HG03342 (cell line): ENCODE measurements at regions not wholly inside any gene's neighbourhood (a gene's known extent, or its start where the extent isn't known, plus 50 kb on each side); places are given as distances from the start of the nearest gene placed in this dataset.
"Not testable (repeated sequence)": the region's sequence is repeated elsewhere in the genome, so short reads cannot be mapped to it uniquely, and the experiment has no call there.

Experiments
- ATAC-seq: cut with Tn5 transposase; IDR thresholded peaks from one replicate; pipeline ENCODE4 v1.9.1; 2021; ENCODE audit warnings: mild to moderate bottlenecking, moderate library complexity; ENCODE audit not compliant: unreplicated experiment

- ATAC-seq = peak; percentile 83
Measured at GRCh38 chrX:65451663-65452062, 82.9 kb downstream of the LAS1L start.

GRCh38 chrX:65420154-65420553 lies 114.4 kb downstream of the LAS1L start:
- no peak for ATAC-seq

DNA sequence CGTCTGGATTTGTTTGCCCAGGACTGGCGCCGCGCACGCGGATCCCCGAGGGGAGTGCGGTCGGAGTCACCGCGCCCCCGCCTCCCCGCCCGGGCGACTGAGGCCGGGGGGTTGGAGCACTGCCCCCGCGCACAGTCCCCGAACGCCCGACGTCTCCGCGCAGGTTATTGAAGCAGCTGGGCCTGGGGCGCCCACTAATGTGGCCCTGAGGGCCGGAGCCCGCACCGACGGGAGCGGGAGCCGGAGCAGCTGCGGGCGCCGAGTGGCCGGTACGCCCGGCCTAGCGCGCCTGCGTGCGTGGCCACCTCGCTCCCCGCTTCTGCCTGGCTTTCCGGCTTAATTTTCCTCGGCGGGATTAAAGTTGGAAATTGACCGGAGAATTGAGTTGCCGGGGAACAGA lies 126.9 kb downstream of the LAS1L start:
- ATAC-seq = not testable (repeated sequence)

GRCh38 chrX:65407157-65407626 lies 127.4 kb downstream of the LAS1L start:
- ATAC-seq = no peak

DNA sequence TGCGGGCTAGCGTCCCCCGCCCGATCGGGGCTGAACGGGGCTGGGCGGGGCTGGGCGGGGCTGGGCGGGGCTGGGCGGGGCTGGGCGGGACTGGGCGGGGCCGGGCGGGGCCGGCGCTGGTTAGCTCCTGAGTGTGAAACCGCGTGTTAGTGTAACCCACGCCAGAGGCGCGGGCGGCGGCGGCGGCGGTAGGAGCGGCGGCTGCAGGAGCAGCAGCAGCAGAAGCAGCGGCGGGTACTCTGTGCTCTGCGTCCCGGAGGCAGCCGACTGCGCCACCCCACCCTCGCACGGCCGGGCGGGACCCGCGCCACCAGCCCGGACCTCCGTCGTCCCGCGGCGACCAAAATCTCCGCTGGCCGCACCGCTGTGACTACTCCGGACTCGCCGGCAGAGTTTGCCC lies 128.1 kb downstream of the LAS1L start:
- ATAC-seq = no peak

- no peak for ATAC-seq
Measured at GRCh38 chrX:65392284-65392683, 142.3 kb downstream of the LAS1L start.

DNA sequence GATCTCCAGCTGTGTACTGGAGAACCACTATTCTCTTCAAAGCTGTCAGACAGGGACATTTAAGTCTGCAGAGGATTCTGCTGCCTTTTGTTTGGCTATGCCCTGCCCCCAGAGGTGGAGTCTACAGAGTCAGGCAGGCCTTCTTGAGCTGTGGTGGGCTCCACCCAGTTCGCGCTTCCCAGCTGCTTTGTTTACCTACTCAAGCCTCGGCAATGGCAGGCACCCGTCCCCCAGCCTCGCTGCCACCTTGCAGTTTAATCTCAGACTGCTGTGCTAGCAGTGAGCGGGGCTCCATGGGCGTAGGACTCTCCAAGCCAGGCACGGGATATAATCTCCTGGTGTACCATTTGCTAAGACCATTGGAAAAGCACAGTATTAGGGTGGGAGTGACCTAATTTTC lies 145.5 kb downstream of the LAS1L start:
- not testable (repeated sequence) for ATAC-seq
